ENCODE measurements at regions not wholly inside any gene's neighbourhood (a gene's known extent, or its start where the extent isn't known, plus 50 kb on each side); places are given as distances from the start of the nearest gene placed in this dataset.

DNA sequence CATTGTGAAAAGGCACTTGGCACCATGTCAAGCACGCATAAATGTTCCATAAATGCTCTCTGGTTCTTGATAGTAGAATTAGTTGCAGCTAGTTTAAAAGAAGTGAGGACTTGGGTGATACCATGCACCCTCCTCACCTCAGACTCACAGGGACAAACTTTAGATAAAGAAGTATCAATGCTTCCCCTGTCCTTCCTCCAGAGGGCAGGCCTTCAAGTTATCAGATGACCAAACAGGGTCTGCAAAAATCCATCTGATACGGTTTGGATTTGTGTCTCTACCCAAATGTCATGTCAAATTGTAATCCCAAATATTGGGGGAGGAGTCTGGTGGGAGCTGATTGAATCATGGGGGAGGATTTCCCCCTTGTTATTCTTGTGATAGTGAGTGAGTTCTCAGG, 54.1 kb downstream of the C1QL2 start:
- TF ChIP-seq CTCF (IDR thresholded peaks at IDR 0.05) = no peak
- Mint-ChIP-seq H3K27ac (no peak overlapping the region), H3K9me3 (peaks cover 13% of the 10 kb centered on the region; the same call in 1 of the 2 replicates), H3K36me3 (ENCODE audit: low read depth) (no peaks in the 10 kb centered on the region), H3K4me3 (no peak overlapping the region), H3K4me1 (ENCODE audit: low read depth) (no peaks in the 10 kb centered on the region), H3K27me3 (ENCODE audit: insufficient read depth) (peaks cover 2% of the 10 kb centered on the region; the same call in 1 of the 2 replicates)
- DNase-seq = no peak

DNA sequence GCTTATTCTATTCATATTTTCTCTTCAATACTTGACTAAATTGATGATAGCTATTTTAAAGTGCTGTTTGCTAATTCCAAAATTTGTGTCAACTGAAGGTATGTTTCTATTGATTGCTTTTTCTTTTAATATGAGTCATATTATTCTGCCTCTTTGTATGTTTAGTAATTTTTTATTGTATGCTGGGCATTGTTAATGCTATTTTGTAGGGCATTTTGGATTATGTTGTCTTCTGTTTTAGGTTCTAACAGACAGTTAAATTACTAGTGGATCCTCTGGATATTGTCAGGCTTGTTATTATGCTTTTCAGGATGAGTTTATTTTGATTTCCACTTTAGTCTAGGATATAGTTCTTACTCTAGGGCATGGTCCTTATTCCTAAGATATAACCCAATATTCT, 55.6 kb downstream of the C1QL2 start:
- TF ChIP-seq CTCF (IDR thresholded peaks at IDR 0.05) = no peak
- peaks cover 14% of the 10 kb centered on the region; the same call in 1 of the 2 replicates for H3K9me3 Mint-ChIP-seq
- H3K4me1 Mint-ChIP-seq (ENCODE audit: low read depth) = no peaks in the 10 kb centered on the region
- no peak overlapping the region for H3K27ac Mint-ChIP-seq
- H3K27me3 Mint-ChIP-seq (ENCODE audit: insufficient read depth) = peaks cover 2% of the 10 kb centered on the region; the same call in 1 of the 2 replicates
- H3K4me3 Mint-ChIP-seq = no peak overlapping the region
- no peak for DNase-seq
- H3K36me3 Mint-ChIP-seq (ENCODE audit: low read depth) = no peaks in the 10 kb centered on the region

DNA sequence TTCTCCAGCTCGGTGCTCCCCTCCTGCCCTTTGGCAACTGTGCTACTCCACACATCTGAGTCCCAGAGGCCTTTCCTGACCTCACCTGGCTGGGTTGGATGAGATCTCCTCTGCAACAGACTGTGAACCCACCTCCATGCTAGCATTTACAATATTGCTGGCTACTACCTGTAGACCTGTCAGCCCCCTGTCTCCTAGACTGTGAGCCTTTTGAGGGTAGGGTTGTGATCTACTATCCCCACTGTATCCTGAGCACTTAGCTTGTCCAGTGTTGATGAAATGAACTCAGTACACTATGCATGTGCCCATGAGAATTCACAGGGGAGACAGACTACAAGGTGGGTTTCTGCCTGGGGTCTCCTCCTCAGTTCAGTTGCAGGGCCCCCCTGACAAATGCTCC, 70.1 kb downstream of the C1QL2 start:
- Mint-ChIP-seq H3K27me3 (ENCODE audit: insufficient read depth) (peaks cover 8% of the 10 kb centered on the region), H3K27ac (no peak overlapping the region), H3K4me1 (ENCODE audit: low read depth) (no peaks in the 10 kb centered on the region), H3K36me3 (ENCODE audit: low read depth) (no peaks in the 10 kb centered on the region), H3K4me3 (no peak overlapping the region), H3K9me3 (no peaks in the 10 kb centered on the region)
- TF ChIP-seq CTCF (IDR thresholded peaks at IDR 0.05) = no peak
- DNase-seq = no peak

DNA sequence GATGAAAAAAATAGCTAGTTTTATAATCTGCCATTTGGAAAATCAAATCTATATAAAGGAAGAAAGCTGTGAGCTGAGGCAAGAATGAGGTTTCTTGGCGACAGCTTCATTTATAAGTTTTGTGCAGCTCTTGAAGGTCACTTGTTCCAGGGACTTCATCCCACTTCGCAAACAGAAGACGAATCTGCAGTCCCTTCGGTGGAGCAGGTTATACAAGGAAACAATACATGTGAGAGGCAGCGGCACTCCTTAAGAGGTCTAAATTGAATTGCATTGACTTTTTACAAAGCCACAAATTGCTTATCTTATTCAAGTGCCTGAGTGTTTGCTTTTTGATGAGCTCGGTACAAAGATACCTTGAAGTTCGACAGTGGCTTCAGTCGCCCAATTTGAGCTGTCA, 72.2 kb downstream of the C1QL2 start:
- Mint-ChIP-seq H3K9me3 (no peaks in the 10 kb centered on the region), H3K36me3 (ENCODE audit: low read depth) (no peaks in the 10 kb centered on the region), H3K4me3 (no peak overlapping the region), H3K4me1 (ENCODE audit: low read depth) (no peaks in the 10 kb centered on the region), H3K27me3 (ENCODE audit: insufficient read depth) (peaks cover 12% of the 10 kb centered on the region), H3K27ac (no peak overlapping the region)
- DNase-seq = no peak
- TF ChIP-seq CTCF (IDR thresholded peaks at IDR 0.05) = no peak

GRCh38 chr2:119085613-119086012, 72.9 kb downstream of the C1QL2 start:
- H3K9me3 Mint-ChIP-seq = no peaks in the 10 kb centered on the region
- H3K4me3 Mint-ChIP-seq = no peak overlapping the region
- peaks cover 10% of the 10 kb centered on the region for H3K27me3 Mint-ChIP-seq (ENCODE audit: insufficient read depth)
- H3K4me1 Mint-ChIP-seq (ENCODE audit: low read depth) = no peaks in the 10 kb centered on the region
- no peaks in the 10 kb centered on the region for H3K36me3 Mint-ChIP-seq (ENCODE audit: low read depth)
- DNase-seq = no peak
- TF ChIP-seq CTCF (IDR thresholded peaks at IDR 0.05) = no peak
- H3K27ac Mint-ChIP-seq = no peak overlapping the region

GRCh38 chr2:119083416-119083815, 75.1 kb downstream of the C1QL2 start:
- Mint-ChIP-seq H3K4me1 (ENCODE audit: low read depth) (no peaks in the 10 kb centered on the region), H3K27me3 (ENCODE audit: insufficient read depth) (peaks cover 4% of the 10 kb centered on the region), H3K4me3 (no peak overlapping the region), H3K9me3 (no peaks in the 10 kb centered on the region), H3K36me3 (ENCODE audit: low read depth) (no peaks in the 10 kb centered on the region), H3K27ac (no peak overlapping the region)
- no peak for TF ChIP-seq CTCF (IDR thresholded peaks at IDR 0.05)
- DNase-seq = no peak

All from HFFc6 (cell line).